BLaER1 treated with 17β-estradiol and CSF1 and Interleukin-3, amounts not matched to agents 10 nM and 100 nM (cell line): ENCODE measurements at regions not wholly inside any gene's neighbourhood (a gene's known extent, or its start where the extent isn't known, plus 50 kb on each side); places are given as distances from the start of the nearest gene placed in this dataset.
"Not testable (repeated sequence)": the region's sequence is repeated elsewhere in the genome, so short reads cannot be mapped to it uniquely, and the experiment has no call there.

Experiments used
- H3K27ac ChIP-seq, 11 experiments: shearing (Covaris generic); formaldehyde crosslinking; 2 replicates each; pipeline ENCODE4 v1.8.1; 2022
- H3K27me3 ChIP-seq, 11 experiments: shearing (Covaris generic); formaldehyde crosslinking; 2 replicates each; pipeline ENCODE4 v1.8.1; 2022
- H3K36me3 ChIP-seq, 11 experiments: shearing (Covaris generic); formaldehyde crosslinking; 2 replicates each; pipeline ENCODE4 v1.8.1; 2022
- H3K4me1 ChIP-seq, 10 experiments: shearing (Covaris generic); formaldehyde crosslinking; 2 replicates each; pipeline ENCODE4 v1.8.1; 2022
- H3K4me2 ChIP-seq, 11 experiments: shearing (Covaris generic); formaldehyde crosslinking; 2 replicates each; pipeline ENCODE4 v1.8.1; 2022
- H3K4me3 ChIP-seq, 10 experiments: shearing (Covaris generic); formaldehyde crosslinking; 2 replicates each; pipeline ENCODE4 v1.8.1; 2022
- H3K9ac ChIP-seq, 11 experiments: shearing (Covaris generic); formaldehyde crosslinking; 2 replicates each; pipeline ENCODE4 v1.8.1; 2022
- H3K9me3 ChIP-seq, 11 experiments: shearing (Covaris generic); formaldehyde crosslinking; replicated peaks in 1 of 11; 2 replicates each; pipeline ENCODE4 v1.8.1; 2022
- H4K20me1 ChIP-seq, 11 experiments: shearing (Covaris generic); formaldehyde crosslinking; 2 replicates each; pipeline ENCODE4 v1.8.1; 2022
- Cebpa-rat ChIP-seq, 11 experiments: shearing (Covaris generic); IDR thresholded peaks; 2 replicates each; pipeline ENCODE4 v1.8.1; 2022

DNA sequence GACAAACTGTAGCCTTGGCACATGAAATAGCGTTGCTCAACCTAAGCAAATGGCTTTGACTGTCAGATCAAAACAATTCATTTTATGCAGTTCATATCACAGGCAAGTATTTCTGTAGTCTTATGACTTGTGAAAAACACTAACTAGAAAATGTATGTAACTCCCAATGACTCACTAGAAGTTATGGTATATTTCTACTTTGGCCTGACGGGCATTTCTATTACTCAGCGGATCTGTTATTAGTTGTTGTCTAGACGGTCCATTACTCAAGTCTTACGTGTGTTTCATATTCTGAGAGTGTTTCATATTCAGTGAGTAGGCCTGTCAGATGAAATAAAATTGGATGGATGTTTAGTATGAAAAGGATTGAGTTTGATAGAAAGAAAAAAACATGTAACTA, 880.9 kb downstream of the PRIM2 start:
- no peak for TF ChIP-seq Cebpa-rat (IDR thresholded peaks at IDR 0.05)
- H3K4me1 ChIP-seq = no peaks in the 10 kb centered on the region
- no peaks in the 10 kb centered on the region for H4K20me1 ChIP-seq
- H3K36me3 ChIP-seq = no peaks in the 10 kb centered on the region
- no peaks in the 10 kb centered on the region for H3K27me3 ChIP-seq
- no peaks in the 10 kb centered on the region for H3K9me3 ChIP-seq
- H3K4me3 ChIP-seq = no peak overlapping the region
- no peak overlapping the region for H3K4me2 ChIP-seq
- no peak overlapping the region for H3K27ac ChIP-seq
- H3K9ac ChIP-seq = no peak overlapping the region

DNA sequence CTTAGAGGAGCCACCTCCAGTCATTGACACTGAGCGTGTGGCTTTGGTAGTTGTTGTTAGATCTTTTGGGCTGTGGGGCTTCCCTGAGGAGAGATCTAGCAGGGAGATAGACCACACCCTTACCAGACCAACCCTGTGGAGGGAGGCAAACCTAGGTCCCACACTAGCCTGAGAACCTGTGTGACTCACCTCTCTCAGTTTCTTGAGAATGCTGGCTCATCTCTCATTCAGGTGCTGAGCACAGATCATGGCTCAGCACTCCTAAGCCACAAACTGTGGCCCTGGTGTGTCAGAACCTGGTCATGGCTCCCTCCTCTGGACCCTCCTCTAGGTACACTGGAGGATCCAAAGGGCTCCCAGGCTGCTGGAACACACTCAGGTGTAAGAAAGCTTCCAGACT, 919.7 kb downstream of the PRIM2 start:
- not testable (repeated sequence) for H3K4me3 ChIP-seq, H3K27me3 ChIP-seq, H3K9me3 ChIP-seq, H3K4me2 ChIP-seq, H3K27ac ChIP-seq, H3K4me1 ChIP-seq, H3K9ac ChIP-seq, H3K36me3 ChIP-seq, H4K20me1 ChIP-seq

DNA sequence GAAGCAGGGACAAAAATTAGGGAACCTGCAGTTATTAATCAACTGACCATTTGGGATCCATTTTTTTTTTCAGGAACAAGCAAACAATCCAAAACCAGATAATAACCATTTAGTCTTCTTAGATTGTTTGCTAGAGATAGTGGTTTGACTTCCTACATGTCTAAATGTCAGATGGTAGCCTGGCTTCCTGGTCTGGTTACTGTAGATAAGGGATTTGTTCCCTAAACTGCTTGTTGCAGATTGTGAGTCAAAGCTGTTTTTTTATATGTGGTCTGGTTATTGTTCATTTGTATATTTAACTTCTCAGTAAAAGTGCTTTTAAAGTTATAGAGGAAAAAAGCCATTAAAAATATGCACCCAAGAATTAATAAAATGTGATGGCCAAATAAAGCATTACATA, 921.0 kb downstream of the PRIM2 start:
- not testable (repeated sequence) for H3K4me3 ChIP-seq, H3K27ac ChIP-seq, H3K4me1 ChIP-seq, H3K27me3 ChIP-seq, H3K9me3 ChIP-seq, H3K4me2 ChIP-seq, H3K36me3 ChIP-seq, H3K9ac ChIP-seq, H4K20me1 ChIP-seq

DNA sequence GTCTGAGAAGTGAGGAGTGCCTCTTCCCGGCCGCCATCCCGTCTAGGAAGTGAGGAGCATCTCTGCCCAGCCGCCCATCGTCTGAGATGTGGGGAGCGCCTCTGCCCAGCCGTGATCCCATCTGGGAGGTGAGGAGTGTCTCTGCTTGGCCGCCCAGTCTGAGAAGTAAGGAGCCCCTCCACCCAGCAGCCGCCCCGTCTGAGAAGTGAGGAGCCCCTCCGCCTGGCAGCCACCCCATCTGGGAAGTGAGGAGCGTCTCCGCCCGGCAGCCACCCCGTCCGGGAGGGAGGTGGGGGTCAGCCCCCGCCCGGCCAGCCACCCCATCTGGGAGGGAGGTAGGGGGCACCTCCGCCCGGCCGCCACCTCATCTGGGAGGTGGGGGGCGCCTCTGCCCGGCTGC, 940.2 kb downstream of the PRIM2 start:
- H3K4me2 ChIP-seq, H3K27me3 ChIP-seq, H3K36me3 ChIP-seq, H3K9ac ChIP-seq, H3K27ac ChIP-seq, H3K4me1 ChIP-seq, H3K4me3 ChIP-seq, H4K20me1 ChIP-seq: not testable (repeated sequence)
- peaks cover 0 to 18% (median 14%) of the 10 kb centered on the region in 11 experiments; a peak in 17 of 22 replicates for H3K9me3 ChIP-seq

DNA sequence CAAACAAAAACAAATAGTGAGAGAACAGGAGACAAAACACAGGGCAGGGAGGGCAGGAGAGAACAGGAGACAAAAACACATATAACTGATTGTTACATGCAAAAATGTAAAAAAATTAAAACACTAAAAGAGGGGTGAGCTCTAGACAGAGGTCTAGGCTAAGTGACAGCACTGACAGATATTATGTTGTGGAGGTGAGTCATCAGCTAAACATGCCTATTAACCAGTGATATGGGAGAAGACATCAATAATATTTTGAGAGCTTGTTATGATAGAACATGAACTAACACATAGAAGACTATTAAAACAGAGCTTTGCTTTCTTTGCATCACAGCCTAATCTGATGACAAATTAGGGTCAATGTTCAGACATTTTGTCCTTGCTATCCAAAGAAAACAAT, 972.7 kb downstream of the PRIM2 start:
- Histone ChIP-seq H4K20me1 (no peaks in the 10 kb centered on the region), H3K4me1 (no peaks in the 10 kb centered on the region), H3K36me3 (no peaks in the 10 kb centered on the region), H3K9ac (no peak overlapping the region), H3K4me2 (no peak overlapping the region), H3K27me3 (no peaks in the 10 kb centered on the region), H3K9me3 (no peaks in the 10 kb centered on the region), H3K4me3 (no peak overlapping the region), H3K27ac (no peak overlapping the region)
- no peak for TF ChIP-seq Cebpa-rat (IDR thresholded peaks at IDR 0.05)

DNA sequence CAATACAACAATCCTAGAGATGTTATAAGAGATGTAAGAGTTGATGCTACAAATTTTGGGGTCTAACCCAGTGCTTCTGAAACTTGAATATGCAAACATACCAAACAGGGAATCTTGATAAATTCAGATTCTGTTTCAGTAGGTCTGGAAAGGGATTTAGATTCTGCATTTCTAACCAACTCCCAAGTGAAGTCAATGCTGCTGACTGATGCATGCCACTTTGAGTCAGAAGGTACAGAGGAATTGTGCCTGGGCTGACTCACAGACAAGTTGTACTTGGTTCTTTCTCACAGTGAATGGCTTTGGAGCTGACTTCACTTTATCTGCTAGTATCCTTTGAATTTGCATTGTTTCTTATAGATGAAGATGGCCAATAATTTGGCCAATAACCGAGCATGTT, 973.9 kb downstream of the PRIM2 start:
- not testable (repeated sequence) for H3K36me3 ChIP-seq, H3K27ac ChIP-seq, H3K9ac ChIP-seq, H4K20me1 ChIP-seq, H3K4me1 ChIP-seq, H3K4me3 ChIP-seq, H3K9me3 ChIP-seq, H3K27me3 ChIP-seq, H3K4me2 ChIP-seq

DNA sequence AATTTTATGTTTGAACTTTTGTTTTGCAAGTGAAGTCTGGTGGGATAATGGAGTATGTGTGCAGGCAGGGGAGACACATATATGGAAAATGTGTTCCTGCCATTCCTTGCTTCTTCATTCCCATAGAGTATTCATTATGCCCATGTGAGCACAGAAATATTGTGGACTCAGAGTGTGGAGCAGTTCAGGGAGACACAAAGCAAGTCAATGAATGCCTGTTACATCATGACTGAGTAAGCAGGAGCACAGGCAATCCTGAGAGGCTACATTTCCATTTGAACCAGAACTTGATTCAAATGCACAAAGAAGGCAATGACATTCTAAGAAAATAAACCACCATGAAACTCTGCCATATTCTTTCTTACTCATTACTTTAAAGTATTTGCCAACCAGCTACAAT, 990.5 kb downstream of the PRIM2 start:
- not testable (repeated sequence) for H3K36me3 ChIP-seq, H3K9ac ChIP-seq, H3K4me2 ChIP-seq, H3K4me1 ChIP-seq, H3K27ac ChIP-seq, H3K27me3 ChIP-seq, H4K20me1 ChIP-seq, H3K9me3 ChIP-seq, H3K4me3 ChIP-seq

DNA sequence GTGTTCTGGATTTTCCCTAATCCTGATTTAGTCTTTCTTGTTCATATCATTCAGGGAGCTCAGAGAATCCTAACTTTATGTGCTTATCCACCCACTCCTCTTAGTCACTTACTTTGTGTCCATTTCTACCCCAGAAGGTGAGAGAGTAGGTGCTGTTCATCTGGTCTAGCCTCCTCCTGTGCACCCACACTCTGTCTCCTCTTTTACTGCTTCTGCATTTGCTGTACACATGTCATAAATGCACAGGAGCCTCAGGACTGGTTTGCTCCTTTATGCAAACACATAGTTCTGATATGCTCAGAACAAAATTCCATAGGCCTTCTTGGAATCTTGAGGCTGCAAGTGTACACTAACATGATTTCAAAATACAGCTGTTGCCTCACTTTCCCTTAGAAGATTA, 1014.7 kb downstream of the PRIM2 start:
- not testable (repeated sequence) for H3K36me3 ChIP-seq, H3K4me2 ChIP-seq, H3K27me3 ChIP-seq, H3K9me3 ChIP-seq, H4K20me1 ChIP-seq, H3K27ac ChIP-seq, H3K9ac ChIP-seq, H3K4me1 ChIP-seq, H3K4me3 ChIP-seq

DNA sequence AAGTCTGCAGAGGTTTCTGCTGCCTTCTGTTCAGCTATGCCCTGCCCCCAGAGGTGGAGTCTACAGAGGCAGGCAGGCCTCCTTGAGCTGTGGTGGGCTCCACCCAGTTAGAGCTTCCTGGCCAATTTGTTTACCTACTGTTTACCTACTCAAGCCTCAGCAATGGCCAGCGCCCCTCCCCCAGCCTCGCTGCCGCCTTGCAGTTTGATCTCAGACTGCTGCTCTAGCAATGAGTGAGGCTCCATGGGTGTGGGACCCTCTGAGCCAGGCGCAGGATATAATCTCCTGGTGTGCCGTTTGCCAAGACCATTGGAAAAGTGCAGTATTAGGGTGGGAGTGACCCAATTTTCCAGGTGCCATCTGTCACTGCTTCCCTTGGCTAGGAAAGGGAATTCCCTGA, 1024.9 kb downstream of the PRIM2 start:
- not testable (repeated sequence) for H3K4me1 ChIP-seq

DNA sequence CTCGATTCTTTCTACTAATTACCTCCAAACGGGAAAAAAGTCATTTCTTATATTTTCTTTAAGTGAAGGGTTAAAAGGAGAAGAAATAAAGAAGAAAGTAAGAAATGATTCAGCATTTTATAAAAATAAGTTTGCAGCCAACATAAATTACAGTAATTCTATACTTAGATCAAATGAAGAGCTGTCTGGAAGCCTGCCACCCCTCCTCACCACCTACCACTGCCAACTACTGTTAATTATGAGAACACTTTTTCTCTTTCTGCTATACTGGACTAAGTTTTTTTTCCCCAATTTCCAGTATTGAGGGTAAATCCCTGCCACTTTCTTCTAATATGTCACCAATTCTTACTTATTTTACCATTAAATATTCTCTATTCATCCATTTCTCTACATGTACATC, 1030.1 kb downstream of the PRIM2 start:
- not testable (repeated sequence) for H3K9me3 ChIP-seq, H4K20me1 ChIP-seq

More for the DNA sequence above, 1024.9 kb downstream of the PRIM2 start:
- not testable (repeated sequence) for H3K4me3 ChIP-seq, H3K9me3 ChIP-seq, H3K4me2 ChIP-seq, H3K27ac ChIP-seq, H3K9ac ChIP-seq, H3K36me3 ChIP-seq, H3K27me3 ChIP-seq, H4K20me1 ChIP-seq

DNA sequence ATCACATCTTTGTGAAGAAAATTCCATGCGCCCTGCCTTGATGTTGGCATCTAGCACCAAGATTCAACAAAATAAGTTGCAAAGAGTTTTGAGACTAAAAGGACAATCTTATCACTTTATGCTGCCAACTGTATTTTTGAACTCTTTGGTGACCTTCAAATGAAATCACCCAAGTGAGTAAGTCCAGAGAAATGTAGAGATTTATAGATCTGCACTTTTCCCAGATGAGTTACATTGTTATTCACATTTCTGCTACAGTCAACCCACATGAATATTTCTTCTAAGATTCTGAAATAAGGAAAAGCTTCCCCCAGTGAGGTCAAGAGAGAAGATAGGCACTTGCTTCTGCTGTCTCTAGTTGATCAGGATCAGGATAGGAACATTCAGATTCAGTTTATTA, 1034.2 kb downstream of the PRIM2 start:
- H4K20me1 ChIP-seq, H3K36me3 ChIP-seq, H3K9ac ChIP-seq, H3K4me2 ChIP-seq, H3K27me3 ChIP-seq, H3K4me3 ChIP-seq, H3K9me3 ChIP-seq, H3K4me1 ChIP-seq, H3K27ac ChIP-seq: not testable (repeated sequence)

More for the DNA sequence above, 1030.1 kb downstream of the PRIM2 start:
- H3K27me3 ChIP-seq, H3K27ac ChIP-seq, H3K4me2 ChIP-seq, H3K9ac ChIP-seq, H3K4me1 ChIP-seq, H3K36me3 ChIP-seq, H3K4me3 ChIP-seq: not testable (repeated sequence)

DNA sequence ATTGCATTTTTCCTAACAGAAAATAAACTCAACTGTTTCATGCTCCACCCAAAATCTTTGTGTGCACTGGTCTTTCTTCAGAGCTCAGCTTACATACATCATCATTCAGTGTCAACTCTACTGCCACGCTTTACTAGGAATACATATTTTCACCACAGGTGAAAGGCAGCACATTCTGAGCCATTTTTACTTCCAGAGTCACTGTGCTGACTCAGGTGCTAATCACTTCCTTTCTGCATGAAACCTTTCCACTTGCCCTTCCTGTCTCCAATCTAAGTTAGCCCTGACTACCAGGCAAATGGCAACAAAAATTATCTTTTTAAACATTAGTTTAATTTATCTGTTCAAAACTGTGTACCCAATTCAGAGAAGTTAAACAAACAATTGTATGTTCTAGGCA, 1041.0 kb downstream of the PRIM2 start:
- not testable (repeated sequence) for H3K36me3 ChIP-seq, H3K4me3 ChIP-seq, H3K27me3 ChIP-seq, H3K4me1 ChIP-seq, H3K9ac ChIP-seq, H4K20me1 ChIP-seq, H3K4me2 ChIP-seq, H3K27ac ChIP-seq, H3K9me3 ChIP-seq

DNA sequence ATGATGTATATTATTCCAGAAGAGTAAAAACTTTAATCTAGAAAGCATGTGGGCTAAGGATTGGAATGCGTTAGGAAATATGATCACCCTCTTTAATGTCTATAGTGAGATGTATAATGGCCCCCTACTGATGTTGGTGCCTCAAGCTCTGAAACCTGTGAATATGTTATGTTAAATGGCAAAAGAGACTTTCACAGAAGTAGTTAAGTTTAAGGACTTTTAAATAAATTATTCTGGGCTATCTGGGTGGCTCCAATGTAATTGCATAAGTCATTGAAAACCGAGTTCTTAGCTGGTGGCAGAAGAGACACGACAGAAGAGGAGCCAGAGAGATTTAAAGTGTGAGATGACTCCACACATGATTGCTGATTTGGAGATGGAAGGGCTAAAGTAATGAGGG, 1048.4 kb downstream of the PRIM2 start:
- not testable (repeated sequence) for H3K4me2 ChIP-seq, H3K27ac ChIP-seq, H4K20me1 ChIP-seq, H3K9ac ChIP-seq, H3K27me3 ChIP-seq, H3K36me3 ChIP-seq, H3K4me3 ChIP-seq, H3K9me3 ChIP-seq, H3K4me1 ChIP-seq

DNA sequence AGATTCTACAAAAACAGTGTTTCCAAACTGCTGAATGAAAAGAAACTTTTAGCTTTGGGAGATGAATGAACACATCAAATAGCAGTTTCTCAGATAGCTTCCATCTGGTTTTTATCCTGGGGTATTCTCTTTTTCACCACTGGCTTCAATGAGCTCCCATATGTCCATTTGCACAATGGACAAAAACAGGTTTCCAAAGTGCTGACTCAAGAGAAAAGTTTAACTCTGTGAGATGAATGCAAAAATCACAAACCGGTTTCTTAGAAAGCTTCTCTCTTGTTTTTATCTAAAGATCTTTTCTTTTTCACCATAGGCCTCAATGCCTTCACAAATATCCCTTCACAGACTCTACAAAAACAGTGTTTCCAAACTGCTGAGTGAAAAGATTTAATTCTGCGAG, 1089.2 kb downstream of the PRIM2 start:
- not testable (repeated sequence) for H3K4me3 ChIP-seq, H3K4me2 ChIP-seq, H3K27me3 ChIP-seq, H3K27ac ChIP-seq, H3K4me1 ChIP-seq, H3K36me3 ChIP-seq, H4K20me1 ChIP-seq, H3K9ac ChIP-seq
- peaks cover 46 to 75% (median 60%) of the 10 kb centered on the region in 11 experiments for H3K9me3 ChIP-seq
